GM12878 (cell line): ENCODE measurements at regions not wholly inside any gene's neighbourhood (a gene's known extent, or its start where the extent isn't known, plus 50 kb on each side); places are given as distances from the start of the nearest gene placed in this dataset.

ENCODE experiments used
- ATAC-seq: fragments of 200-7000 bp; cut with Tn5 transposase; 3 replicates; pipeline ENCODE4 v1.9.1; 2020; ENCODE audit warnings: mild to moderate bottlenecking, moderate library complexity
- BruUV-seq: library from RNA; stranded (reverse); fragments of 400-500 nt; replicated peaks from 2 replicates; lab custom pipeline; 2021; lab: Mats Ljungman, UMichigan
- CTCF ChIA-PET: fragments of 300-600 bp; sonication (Branson Sonifier 250); formaldehyde crosslinking; extraction: SDS; loops from one replicate; lab custom pipeline; 2021; ENCODE audit warnings: inconsistent platforms; lab: Yijun Ruan, JAX
- POLR2A ChIA-PET: fragments of 350-600 bp; formaldehyde crosslinking; extraction: SDS; loops from one replicate; lab custom pipeline; 2021; ENCODE audit warnings: inconsistent platforms; lab: Charles Lee
- RAD21 ChIA-PET: fragments of 300-600 bp; sonication (Branson Sonifier 250); formaldehyde crosslinking; loops from one replicate; lab custom pipeline; 2023; ENCODE audit warnings: antibody characterized with exemption; ENCODE audit not compliant: unreplicated experiment; lab: Charles Lee
- SMC1A ChIA-PET: fragments of 300-600 bp; sonication (Branson Sonifier 250); formaldehyde crosslinking; loops from one replicate; lab custom pipeline; 2023; ENCODE audit not compliant: unreplicated experiment, uncharacterized antibody; lab: Charles Lee
- DNase-seq: peaks from one replicate; pipeline ENCODE4 v3.0.0-alpha.2; 2011; ENCODE audit warnings: low read depth, low spot score
- FAIRE-seq: peaks from 3 replicates; lab custom pipeline; 2011; peaks lifted over from hg19 to GRCh38; lab: Jason Lieb, UNC
- H2AFZ ChIP-seq: 2 replicates; pipeline ENCODE4 v1.6.0; 2011; ENCODE audit warnings: low read depth, low read length, control low read depth; ENCODE audit not compliant: control insufficient read depth
- H3K27ac ChIP-seq: 2 replicates; pipeline ENCODE4 v1.5.1; 2011; ENCODE audit warnings: control low read depth; ENCODE audit not compliant: control insufficient read depth, insufficient read depth
- H3K27me3 ChIP-seq, 2 experiments: replicated peaks in 1 of 2; 2 replicates each; pipeline versions ENCODE4 v1.6.0 to v1.6.1; 2011; ENCODE audit warnings: low read length in 1 of 2; ENCODE audit not compliant: control insufficient read depth in 2 of 2, insufficient read depth in 2 of 2
- H3K36me3 ChIP-seq, 2 experiments: 2 replicates each; pipeline ENCODE4 v1.5.1; 2011; ENCODE audit warnings: low read length in 1 of 2; ENCODE audit not compliant: control insufficient read depth in 2 of 2, insufficient read depth in 2 of 2
- H3K4me1 ChIP-seq: 2 replicates; pipeline ENCODE4 v1.6.1; 2011; ENCODE audit warnings: mild to moderate bottlenecking, low read length, moderate library complexity, mixed read lengths; ENCODE audit not compliant: control insufficient read depth, insufficient read depth
- H3K4me2 ChIP-seq: 2 replicates; pipeline ENCODE4 v1.6.0; 2011; ENCODE audit warnings: control low read depth; ENCODE audit not compliant: control insufficient read depth, insufficient read depth
- H3K4me3 ChIP-seq: fragments of 200-600 bp; sonication (generic); 2 replicates; pipeline ENCODE4 v1.5.1; 2016
- H3K79me2 ChIP-seq: 2 replicates; pipeline ENCODE4 v1.6.0; 2011; ENCODE audit warnings: low read length; ENCODE audit not compliant: control insufficient read depth, insufficient read depth
- H3K9ac ChIP-seq: 2 replicates; pipeline ENCODE4 v1.8.0; 2011; ENCODE audit warnings: low read length, control low read depth, mixed read lengths; ENCODE audit not compliant: control insufficient read depth, insufficient read depth
- H3K9me3 ChIP-seq: replicated peaks from 3 replicates; pipeline ENCODE4 v1.5.1; 2011; ENCODE audit warnings: mild to moderate bottlenecking, low read length; ENCODE audit not compliant: control insufficient read depth, insufficient read depth
- H4K20me1 ChIP-seq: 2 replicates; pipeline ENCODE4 v1.6.0; 2011; ENCODE audit not compliant: control insufficient read depth, insufficient read depth
- BCLAF1 ChIP-seq: fragments of 450-650 bp; IDR thresholded peaks from 2 replicates; pipeline ENCODE4 v1.6.1; 2017; ENCODE audit warnings: antibody characterized with exemption, mild to moderate bottlenecking, moderate library complexity
- NBN ChIP-seq: fragments of 450-650 bp; IDR thresholded peaks from 2 replicates; pipeline ENCODE4 v1.6.1; 2016
- NFXL1 ChIP-seq: fragments of 450-650 bp; IDR thresholded peaks from 2 replicates; pipeline ENCODE4 v1.6.1; 2017; ENCODE audit warnings: antibody characterized with exemption, mild to moderate bottlenecking, borderline replicate concordance
- POLR2AphosphoS5 ChIP-seq: IDR thresholded peaks from 2 replicates; pipeline ENCODE4 v1.6.1; 2011; ENCODE audit warnings: mild to moderate bottlenecking, low read length, inconsistent platforms
- SKIL ChIP-seq: fragments of 450-650 bp; IDR thresholded peaks from 2 replicates; pipeline ENCODE4 v1.6.1; 2017; ENCODE audit warnings: mild to moderate bottlenecking, low read depth, inconsistent platforms; ENCODE audit not compliant: poor library complexity, severe bottlenecking
- SREBF1 ChIP-seq: IDR thresholded peaks from 2 replicates; pipeline ENCODE4 v1.6.1; 2012; ENCODE audit warnings: mild to moderate bottlenecking, low read length
- TCF3 ChIP-seq: IDR thresholded peaks from 2 replicates; pipeline ENCODE4 v1.6.1; 2012; ENCODE audit warnings: low read depth, mild to moderate bottlenecking, low read length, borderline replicate concordance; ENCODE audit not compliant: insufficient read depth
- ZNF592 ChIP-seq: fragments of 450-650 bp; IDR thresholded peaks from 2 replicates; pipeline ENCODE4 v1.6.1; 2017; ENCODE audit warnings: mild to moderate bottlenecking, moderate library complexity
- WGBS: methylation state at CpG from one replicate; pipeline ENCODE4 v1.1.6; 2016; ENCODE audit warnings: low lambda C conversion rate; ENCODE audit not compliant: insufficient replicate concordance, insufficient coverage; ENCODE audit errors: missing lambda C conversion rate; 5-methylcytosine and 5-hydroxymethylcytosine counted together
- in situ Hi-C: fragments of 300-500 bp; cut with MboI; formaldehyde crosslinking; loops from 9 replicates; pipeline ENCODE4 v1.14.3; 2018; ENCODE audit warnings: mixed read lengths
- intact Hi-C: fragments of 100-400 bp; cut with micrococcal nuclease; formaldehyde crosslinking; loops from one replicate; pipeline ENCODE4 v1.14.2; 2022; ENCODE audit not compliant: unreplicated experiment

- no peak for TF ChIP-seq BCLAF1
- TF ChIP-seq POLR2AphosphoS5, result no peak
- no peak for TF ChIP-seq TCF3
- no peak for TF ChIP-seq SKIL
- TF ChIP-seq SREBF1, result no peak
- no peak for TF ChIP-seq NBN
- TF ChIP-seq, all 136 proteins: peak for 0
Measured at GRCh38 chr16:35750157-35750689, 2290.8 kb downstream of the TP53TG3F start (continued).

- Histone ChIP-seq H3K4me3 (no peak overlapping the region), H3K27me3 (no peaks in the 10 kb centered on the region), H3K9me3 (no peaks in the 10 kb centered on the region; the same call in 2 of the 3 replicates), H3K9ac (no peak overlapping the region)
- intact Hi-C loops (no loop called here), in situ Hi-C loops (loop anchor here (10.0 kb wide), 1 partner anchor 64 kb away; no protein-coding TSS in a partner anchor)
- ATAC-seq, result no peak
- SMC1A ChIA-PET, result no interaction called here
- WGBS, result 65% methylated on average over 12 of the region's 13 CpGs
- FAIRE-seq, result no peak
- POLR2A ChIA-PET, result no interaction called here
- TF ChIP-seq ZNF592 (no peak), NFXL1 (no peak)
- TF ChIP-seq, all 136 proteins: peak for 0
- no peak for DNase-seq
- Histone ChIP-seq H4K20me1 (no peaks in the 10 kb centered on the region), H3K27ac (no peak overlapping the region), H3K4me2 (no peak overlapping the region), H2AFZ (no peak overlapping the region), H3K79me2 (no peaks in the 10 kb centered on the region), H3K36me3 (no peaks in the 10 kb centered on the region), H3K4me1 (no peaks in the 10 kb centered on the region)
- RAD21 ChIA-PET, result no interaction called here
- CTCF ChIA-PET, result no interaction called here
- BruUV-seq, result no TSS peak
Measured at GRCh38 chr16:35750701-35751104, 2291.3 kb downstream of the TP53TG3F start.
